Thyroid gland (tissue), 4 donors: ENCODE measurements at regions not wholly inside any gene's neighbourhood (a gene's known extent, or its start where the extent isn't known, plus 50 kb on each side); places are given as distances from the start of the nearest gene placed in this dataset.

Experiments used
- DNase-seq, 2 donors: peaks; one replicate each; pipeline ENCODE4 v3.0.0-alpha.2; 2019
- H3K27ac ChIP-seq, 3 donors: fragments of 200-600 bp; sonication (generic); 1 replicate in 2 of 3; 2 replicates in 1 of 3; pipeline ENCODE4 v1.5.1; 2016 to 2019; ENCODE audit warnings: mild to moderate bottlenecking in 1 of 3, moderate library complexity in 1 of 3
- H3K27me3 ChIP-seq: fragments of 200-600 bp; sonication (generic); one replicate; pipeline ENCODE4 v1.5.1; 2019
- H3K36me3 ChIP-seq, 2 donors: fragments of 200-600 bp; sonication (generic); one replicate each; pipeline ENCODE4 v1.5.1; 2016 to 2019
- H3K4me1 ChIP-seq, 2 donors: fragments of 200-600 bp; sonication (generic); one replicate each; pipeline ENCODE4 v1.5.1; 2017 to 2019
- H3K4me3 ChIP-seq, 3 donors: fragments of 200-600 bp; sonication (generic); replicated peaks in 1 of 3; 1 replicate in 2 of 3; 2 replicates in 1 of 3; pipeline ENCODE4 v1.5.1; 2016; ENCODE audit warnings: mild to moderate bottlenecking in 1 of 3
- H3K9me3 ChIP-seq: fragments of 200-600 bp; sonication (generic); one replicate; pipeline ENCODE4 v1.5.1; 2017
- POLR2A ChIP-seq, 2 donors: fragments of 450-650 bp; IDR thresholded peaks; one replicate each; pipeline ENCODE4 v1.6.1; 2017; ENCODE audit warnings: antibody characterized with exemption in 2 of 2, mild to moderate bottlenecking in 2 of 2, moderate library complexity in 1 of 2
- WGBS, 2 donors: methylation state at CpG; one replicate each; pipeline ENCODE4 v1.1.5; 2017; 5-methylcytosine and 5-hydroxymethylcytosine counted together
- intact Hi-C: fragments of 100-400 bp; cut with DNase I; formaldehyde crosslinking; loops from one replicate; pipeline ENCODE4 v1.15.1; 2023
- TF ChIP-seq, protein P1 (sequence below), 6 experiments: fragments of 200-600 bp in 3 of 6; fragments of 450-650 bp in 3 of 6; sonication (generic) in 3 of 6; IDR thresholded peaks; one replicate each; pipeline ENCODE4 v1.5.1; 2016 to 2019; ENCODE audit warnings: antibody characterized with exemption in 6 of 6, mild to moderate bottlenecking in 2 of 6, inconsistent platforms in 1 of 6, moderate library complexity in 1 of 6

DNA sequence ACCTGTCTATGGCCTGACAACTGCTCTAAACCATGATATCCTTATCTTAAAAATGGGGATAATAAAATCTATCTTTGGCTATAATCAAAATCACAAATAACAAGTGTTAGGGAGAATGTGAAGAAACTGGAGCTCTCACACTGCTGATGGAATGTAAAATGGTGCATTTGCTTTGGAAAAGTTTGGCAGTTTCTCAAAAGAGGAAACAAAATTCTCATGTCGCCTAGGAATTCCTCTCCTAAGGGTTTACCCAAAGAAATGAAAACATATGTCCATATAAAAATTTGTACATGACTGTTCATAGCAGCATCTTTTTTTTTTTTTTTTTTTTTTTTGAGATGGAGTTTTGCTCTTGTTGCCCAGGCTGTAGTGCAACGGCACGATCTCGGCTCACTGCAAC, 64.3 kb downstream of the ZNF281 start:
- WGBS, 2 donors = 90 to 96% methylated on average over 4 of the region's 4 CpGs
- H3K27ac ChIP-seq = no peak overlapping the region
- H3K4me3 ChIP-seq = no peak overlapping the region
- intact Hi-C loops = no loop called here
- no peaks in the 10 kb centered on the region for H3K36me3 ChIP-seq
- H3K4me1 ChIP-seq = no peaks in the 10 kb centered on the region
- no peaks in the 10 kb centered on the region for H3K27me3 ChIP-seq
- TF ChIP-seq, protein P1, sequence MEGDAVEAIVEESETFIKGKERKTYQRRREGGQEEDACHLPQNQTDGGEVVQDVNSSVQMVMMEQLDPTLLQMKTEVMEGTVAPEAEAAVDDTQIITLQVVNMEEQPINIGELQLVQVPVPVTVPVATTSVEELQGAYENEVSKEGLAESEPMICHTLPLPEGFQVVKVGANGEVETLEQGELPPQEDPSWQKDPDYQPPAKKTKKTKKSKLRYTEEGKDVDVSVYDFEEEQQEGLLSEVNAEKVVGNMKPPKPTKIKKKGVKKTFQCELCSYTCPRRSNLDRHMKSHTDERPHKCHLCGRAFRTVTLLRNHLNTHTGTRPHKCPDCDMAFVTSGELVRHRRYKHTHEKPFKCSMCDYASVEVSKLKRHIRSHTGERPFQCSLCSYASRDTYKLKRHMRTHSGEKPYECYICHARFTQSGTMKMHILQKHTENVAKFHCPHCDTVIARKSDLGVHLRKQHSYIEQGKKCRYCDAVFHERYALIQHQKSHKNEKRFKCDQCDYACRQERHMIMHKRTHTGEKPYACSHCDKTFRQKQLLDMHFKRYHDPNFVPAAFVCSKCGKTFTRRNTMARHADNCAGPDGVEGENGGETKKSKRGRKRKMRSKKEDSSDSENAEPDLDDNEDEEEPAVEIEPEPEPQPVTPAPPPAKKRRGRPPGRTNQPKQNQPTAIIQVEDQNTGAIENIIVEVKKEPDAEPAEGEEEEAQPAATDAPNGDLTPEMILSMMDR (IDR thresholded peaks at IDR 0.05) = no peak
- no peak for TF ChIP-seq POLR2A (IDR thresholded peaks at IDR 0.05)
- no peak for DNase-seq
- no peaks in the 10 kb centered on the region for H3K9me3 ChIP-seq

DNA sequence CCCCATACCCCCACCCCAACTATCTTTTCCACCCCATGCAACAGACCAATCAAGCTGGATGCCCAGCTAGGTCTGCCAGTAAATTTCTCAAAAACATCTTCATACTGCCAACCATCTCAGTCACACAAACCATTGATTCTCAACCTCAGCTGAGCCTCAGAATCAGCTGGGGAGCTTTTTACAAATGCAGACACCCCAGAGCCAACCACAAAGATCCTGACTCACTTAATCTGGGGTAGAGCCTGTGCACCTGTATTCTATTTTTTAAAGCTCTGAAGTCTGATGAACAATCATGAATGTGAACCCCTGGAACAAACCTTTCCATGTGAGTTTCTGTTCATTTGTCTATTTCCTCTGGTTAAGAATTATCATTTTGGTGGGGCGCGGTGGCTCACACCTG, 66.0 kb downstream of the ZNF281 start:
- H3K4me1 ChIP-seq = no peaks in the 10 kb centered on the region
- no peaks in the 10 kb centered on the region for H3K9me3 ChIP-seq
- H3K4me3 ChIP-seq = no peak overlapping the region
- no peak for DNase-seq
- intact Hi-C loops = no loop called here
- no peaks in the 10 kb centered on the region for H3K36me3 ChIP-seq
- WGBS, 2 donors = 97 to 100% methylated on average over 2 of the region's 2 CpGs
- H3K27ac ChIP-seq = no peak overlapping the region
- no peak for TF ChIP-seq POLR2A (IDR thresholded peaks at IDR 0.05)
- TF ChIP-seq, protein P1 (IDR thresholded peaks at IDR 0.05) = no peak
- H3K27me3 ChIP-seq = no peaks in the 10 kb centered on the region

DNA sequence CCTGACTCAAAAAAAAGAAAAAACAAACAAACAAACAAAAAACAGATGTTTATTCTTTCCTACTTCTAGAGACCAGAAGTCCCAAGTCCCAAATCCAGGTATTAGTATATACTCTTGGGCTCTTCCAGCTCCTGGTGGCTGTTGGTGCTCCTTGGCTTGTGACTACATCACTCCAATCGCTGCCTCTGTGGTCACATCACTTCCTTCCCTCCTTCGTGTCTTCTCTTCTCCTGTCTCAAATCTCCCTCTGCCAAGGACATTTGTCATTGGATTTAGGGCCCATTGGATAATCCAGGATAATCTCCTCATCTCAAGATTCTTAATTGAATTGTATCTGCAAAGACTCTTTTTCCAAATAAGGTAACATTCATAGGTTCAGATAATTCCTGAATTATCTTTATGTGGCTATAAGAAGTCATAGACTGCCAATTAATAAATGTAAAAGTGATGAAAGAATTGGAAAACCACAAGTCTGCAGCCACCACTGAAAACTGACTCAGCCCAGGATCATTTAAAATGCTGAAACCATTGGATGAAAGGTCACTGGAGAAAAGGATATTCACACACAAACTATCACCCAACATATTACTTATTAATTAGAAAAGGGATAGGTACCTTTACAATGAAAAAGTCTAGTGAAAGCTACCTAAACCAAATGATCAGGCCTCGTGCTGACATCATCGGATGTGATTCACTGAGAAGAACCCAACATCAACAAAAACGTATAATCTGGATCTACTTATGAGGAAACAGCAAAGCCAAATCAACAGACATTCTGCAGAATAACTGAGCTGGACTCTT, 67.1 kb downstream of the ZNF281 start:
- 71 to 86% methylated on average over 5 of the region's 5 CpGs for WGBS, 2 donors
- no peak for DNase-seq
- H3K27me3 ChIP-seq = no peaks in the 10 kb centered on the region
- TF ChIP-seq POLR2A (IDR thresholded peaks at IDR 0.05) = no peak
- TF ChIP-seq, protein P1 (IDR thresholded peaks at IDR 0.05) = no peak
- intact Hi-C loops = no loop called here
- no peaks in the 10 kb centered on the region for H3K4me1 ChIP-seq
- no peak overlapping the region for H3K4me3 ChIP-seq
- H3K9me3 ChIP-seq = no peaks in the 10 kb centered on the region
- H3K36me3 ChIP-seq = no peaks in the 10 kb centered on the region
- no peak overlapping the region for H3K27ac ChIP-seq

DNA sequence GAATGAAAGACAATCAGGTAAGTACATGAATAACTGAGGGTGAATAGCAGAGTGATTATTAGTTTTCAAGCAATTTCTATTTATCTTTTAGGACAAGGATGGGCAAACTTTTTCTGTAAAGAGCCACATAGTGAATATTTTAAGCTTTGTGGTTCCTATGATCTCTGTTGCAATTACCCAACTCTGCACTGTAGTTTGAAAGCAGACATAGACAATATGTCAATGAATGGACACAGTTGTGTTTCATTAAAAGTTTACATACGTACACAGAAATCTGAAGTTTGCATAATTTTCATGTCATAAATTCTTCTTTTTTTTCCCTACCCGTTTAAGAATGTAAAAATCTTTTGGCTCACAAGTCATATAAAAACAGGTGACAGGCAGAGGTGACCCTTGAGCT, 71.4 kb downstream of the ZNF281 start:
- no peak for DNase-seq

DNA sequence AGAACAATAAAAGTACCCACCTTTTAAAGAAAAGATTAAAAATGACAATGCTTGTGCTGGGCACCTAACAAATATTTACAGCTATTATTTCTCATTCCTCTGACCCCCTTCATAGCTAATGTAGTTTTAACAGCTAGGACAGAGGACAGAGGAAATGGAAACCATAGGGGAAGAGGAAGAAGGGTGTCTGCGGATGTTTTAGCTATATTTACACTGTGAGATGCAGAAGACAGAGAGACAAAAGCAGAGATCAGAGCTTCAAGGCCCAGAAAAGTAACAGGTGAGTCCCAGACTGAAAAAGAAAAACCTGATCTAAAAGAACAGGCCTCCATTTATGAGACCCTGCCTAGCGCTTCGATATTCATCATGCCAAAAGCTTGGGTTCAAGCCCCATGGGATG, 72.0 kb downstream of the ZNF281 start:
- Histone ChIP-seq H3K4me1 (no peaks in the 10 kb centered on the region), H3K27me3 (no peaks in the 10 kb centered on the region), H3K27ac (no peak overlapping the region), H3K4me3 (no peak overlapping the region), H3K9me3 (no peaks in the 10 kb centered on the region), H3K36me3 (no peaks in the 10 kb centered on the region)
- intact Hi-C loops = no loop called here
- TF ChIP-seq POLR2A (IDR thresholded peaks at IDR 0.05) = no peak
- TF ChIP-seq, protein P1 (IDR thresholded peaks at IDR 0.05) = no peak
- no peak for DNase-seq
- WGBS, 2 donors = 83 to 84% methylated on average over 3 of the region's 3 CpGs

More for the DNA sequence above, 71.4 kb downstream of the ZNF281 start:
- intact Hi-C loops = no loop called here
- H3K27ac ChIP-seq = no peak overlapping the region
- no peaks in the 10 kb centered on the region for H3K9me3 ChIP-seq
- H3K4me3 ChIP-seq = no peak overlapping the region
- H3K4me1 ChIP-seq = no peaks in the 10 kb centered on the region
- 86 to 92% methylated on average over 2 of the region's 2 CpGs for WGBS, 2 donors
- no peaks in the 10 kb centered on the region for H3K27me3 ChIP-seq
- H3K36me3 ChIP-seq = no peaks in the 10 kb centered on the region
- TF ChIP-seq, protein P1 (IDR thresholded peaks at IDR 0.05) = no peak
- TF ChIP-seq POLR2A (IDR thresholded peaks at IDR 0.05) = no peak
